HEK293T (cell line): ENCODE measurements at regions not wholly inside any gene's neighbourhood (a gene's known extent, or its start where the extent isn't known, plus 50 kb on each side); places are given as distances from the start of the nearest gene placed in this dataset.

Source experiments
- CTCF ChIA-PET: fragments of 350-600 bp; formaldehyde crosslinking; extraction: SDS; loops from one replicate; lab custom pipeline; 2021; ENCODE audit warnings: antibody characterized with exemption, inconsistent platforms; lab: Yijun Ruan, JAX
- POLR2A ChIA-PET: fragments of 350-600 bp; formaldehyde crosslinking; extraction: SDS; loops from one replicate; lab custom pipeline; 2020; ENCODE audit warnings: antibody characterized with exemption, inconsistent platforms; lab: Yijun Ruan, JAX
- DNase-seq: peaks from one replicate; pipeline ENCODE4 v3.0.0; 2012; ENCODE audit warnings: mixed read lengths; ENCODE audit errors: extremely low spot score
- ARNT ChIP-seq: fragments of 450-650 bp; IDR thresholded peaks from 2 replicates; pipeline ENCODE4 v1.6.1; 2017; ENCODE audit warnings: mild to moderate bottlenecking
- BHLHE40 ChIP-seq: fragments of 450-650 bp; IDR thresholded peaks from 2 replicates; pipeline ENCODE4 v1.6.1; 2016; ENCODE audit warnings: mild to moderate bottlenecking, moderate library complexity, borderline replicate concordance
- CTBP1 ChIP-seq: fragments of 450-650 bp; IDR thresholded peaks from 2 replicates; pipeline ENCODE4 v1.6.1; 2016; ENCODE audit warnings: borderline replicate concordance
- ELF4 ChIP-seq: fragments of 450-650 bp; IDR thresholded peaks from 2 replicates; pipeline ENCODE4 v1.6.1; 2017; ENCODE audit warnings: antibody characterized with exemption
- FOXA1 ChIP-seq: fragments of 450-650 bp; IDR thresholded peaks from 2 replicates; pipeline ENCODE4 v1.6.1; 2016; ENCODE audit warnings: mild to moderate bottlenecking
- FOXK2 ChIP-seq: fragments of 450-650 bp; IDR thresholded peaks from 2 replicates; pipeline ENCODE4 v1.6.1; 2016; ENCODE audit warnings: mild to moderate bottlenecking
- FOXM1 ChIP-seq: fragments of 450-650 bp; IDR thresholded peaks from 2 replicates; pipeline ENCODE4 v1.6.1; 2017; ENCODE audit warnings: mild to moderate bottlenecking, borderline replicate concordance
- HDGF ChIP-seq: fragments of 450-650 bp; IDR thresholded peaks from 2 replicates; pipeline ENCODE4 v1.6.1; 2017; ENCODE audit warnings: antibody characterized with exemption, borderline replicate concordance
- L3MBTL2 ChIP-seq: fragments of 450-650 bp; conservative IDR thresholded peaks from 2 replicates; pipeline ENCODE4 v1.6.1; 2016; ENCODE audit warnings: mild to moderate bottlenecking
- LEF1 ChIP-seq: fragments of 450-650 bp; IDR thresholded peaks from 2 replicates; pipeline ENCODE4 v1.6.1; 2017; ENCODE audit warnings: mild to moderate bottlenecking, borderline replicate concordance
- NFRKB ChIP-seq: fragments of 450-650 bp; IDR thresholded peaks from 2 replicates; pipeline ENCODE4 v1.6.1; 2016; ENCODE audit warnings: mild to moderate bottlenecking, moderate library complexity
- PKNOX1 ChIP-seq: fragments of 450-650 bp; IDR thresholded peaks from 2 replicates; pipeline ENCODE4 v1.6.1; 2016
- SP1 ChIP-seq: fragments of 450-650 bp; IDR thresholded peaks from 2 replicates; pipeline ENCODE4 v1.6.1; 2017
- SUZ12 ChIP-seq: fragments of 450-650 bp; IDR thresholded peaks from 2 replicates; pipeline ENCODE4 v1.6.1; 2016; ENCODE audit warnings: mild to moderate bottlenecking
- TARDBP ChIP-seq: fragments of 450-650 bp; IDR thresholded peaks from 2 replicates; pipeline ENCODE4 v1.6.1; 2016
- ZNF384 ChIP-seq: fragments of 450-650 bp; IDR thresholded peaks from 2 replicates; pipeline ENCODE4 v1.6.1; 2016

GRCh38 chr9:29319736-29320513, 1746.6 kb upstream of the C9orf72 start:
- CTCF ChIA-PET, result no interaction called here
- POLR2A ChIA-PET, result no interaction called here
- TF ChIP-seq FOXA1 (no peak), NFRKB (no peak), HDGF (no peak), BHLHE40 (no peak), SP1 (no peak), CTBP1 (no peak), FOXM1 (no peak), TARDBP (no peak), ELF4 (no peak), L3MBTL2 (no peak), SUZ12 (no peak), ZNF384 (no peak), PKNOX1 (no peak), FOXK2 (no peak), ARNT (no peak), LEF1 (no peak)
- no peak for DNase-seq

GRCh38 chr9:29322240-29322639, 1749.0 kb upstream of the C9orf72 start:
- ChIA-PET POLR2A (no interaction called here), CTCF (no interaction called here)
- DNase-seq, result no peak
- TF ChIP-seq CTBP1 (no peak), FOXM1 (no peak), ZNF384 (no peak), L3MBTL2 (no peak)

GRCh38 chr9:29325894-29326293, 1752.6 kb upstream of the C9orf72 start:
- POLR2A ChIA-PET, result no interaction called here
- TF ChIP-seq SUZ12 (no peak), ELF4 (no peak), L3MBTL2 (no peak)
- no peak for DNase-seq
- CTCF ChIA-PET, result no interaction called here

- CTCF ChIA-PET, result no interaction called here
- no peak for DNase-seq
- TF ChIP-seq ZNF384, result no peak
- no peak for TF ChIP-seq CTBP1
- TF ChIP-seq SUZ12, result no peak
- no peak for TF ChIP-seq ARNT
- TF ChIP-seq FOXA1, result no peak
- no peak for TF ChIP-seq PKNOX1
- TF ChIP-seq HDGF, result no peak
- TF ChIP-seq TARDBP, result no peak
- TF ChIP-seq SP1, result no peak
- TF ChIP-seq LEF1, result no peak
- no peak for TF ChIP-seq BHLHE40
- no peak for TF ChIP-seq FOXM1
- TF ChIP-seq ELF4, result no peak
- no peak for TF ChIP-seq L3MBTL2
- POLR2A ChIA-PET, result no interaction called here
These were observed 1759.5 kb upstream of the C9orf72 start for GRCh38 chr9:29332789-29333188.

- TF ChIP-seq HDGF (no peak), BHLHE40 (no peak), ZNF384 (no peak), L3MBTL2 (no peak), NFRKB (no peak), LEF1 (no peak), TARDBP (no peak), CTBP1 (no peak), SUZ12 (no peak), ARNT (no peak)
- POLR2A ChIA-PET, result no interaction called here
- CTCF ChIA-PET, result no interaction called here
- no peak for DNase-seq
These were observed 1763.0 kb upstream of the C9orf72 start for GRCh38 chr9:29336281-29336680.

GRCh38 chr9:29339387-29339786, 1766.1 kb upstream of the C9orf72 start:
- DNase-seq, result no peak
- CTCF ChIA-PET, result no interaction called here

GRCh38 chr9:29348999-29349398, 1775.7 kb upstream of the C9orf72 start:
- DNase-seq, result no peak
- ChIA-PET POLR2A (no interaction called here), CTCF (no interaction called here)

More at GRCh38 chr9:29339387-29339786, 1766.1 kb upstream of the C9orf72 start:
- TF ChIP-seq BHLHE40, result no peak
- POLR2A ChIA-PET, result no interaction called here

More at GRCh38 chr9:29348999-29349398, 1775.7 kb upstream of the C9orf72 start:
- TF ChIP-seq HDGF (no peak), SP1 (no peak), FOXK2 (no peak), LEF1 (no peak), NFRKB (no peak), BHLHE40 (no peak), SUZ12 (no peak), ELF4 (no peak), TARDBP (no peak), L3MBTL2 (no peak), ARNT (no peak), FOXM1 (no peak), FOXA1 (no peak), PKNOX1 (no peak)
